Muscle layer of colon (tissue), 2 donors: ENCODE measurements at regions not wholly inside any gene's neighbourhood (a gene's known extent, or its start where the extent isn't known, plus 50 kb on each side); places are given as distances from the start of the nearest gene placed in this dataset.
"Not testable (repeated sequence)": the region's sequence is repeated elsewhere in the genome, so short reads cannot be mapped to it uniquely, and the experiment has no call there.

Experiments
- H3K27ac ChIP-seq: one replicate; pipeline ENCODE4 v1.7.0; 2013; ENCODE audit warnings: low read depth, mild to moderate bottlenecking, low read length, moderate library complexity
- H3K27me3 ChIP-seq, 2 donors: one replicate each; pipeline ENCODE4 v1.7.0; 2013; ENCODE audit warnings: low read length in 2 of 2, mild to moderate bottlenecking in 2 of 2; ENCODE audit not compliant: insufficient read depth in 2 of 2, control insufficient read depth in 1 of 2
- H3K36me3 ChIP-seq: one replicate; pipeline ENCODE4 v1.7.0; 2013; ENCODE audit warnings: mild to moderate bottlenecking, low read length; ENCODE audit not compliant: insufficient read depth
- H3K4me1 ChIP-seq: one replicate; pipeline ENCODE4 v1.7.0; 2013; ENCODE audit warnings: mild to moderate bottlenecking, low read length; ENCODE audit not compliant: insufficient read depth
- H3K4me3 ChIP-seq, 2 donors: one replicate each; pipeline ENCODE4 v1.7.0; 2013; ENCODE audit warnings: low read length in 2 of 2, low read depth in 1 of 2, mild to moderate bottlenecking in 1 of 2, moderate library complexity in 1 of 2
- H3K9ac ChIP-seq: one replicate; pipeline ENCODE4 v1.7.0; 2013; ENCODE audit warnings: low read length
- H3K9me3 ChIP-seq: one replicate; pipeline ENCODE4 v1.7.0; 2013; ENCODE audit warnings: mild to moderate bottlenecking, low read length
- donor health status: abdominal sarcoma.
- donor health status: Adenocarcinoma of cecum.

DNA sequence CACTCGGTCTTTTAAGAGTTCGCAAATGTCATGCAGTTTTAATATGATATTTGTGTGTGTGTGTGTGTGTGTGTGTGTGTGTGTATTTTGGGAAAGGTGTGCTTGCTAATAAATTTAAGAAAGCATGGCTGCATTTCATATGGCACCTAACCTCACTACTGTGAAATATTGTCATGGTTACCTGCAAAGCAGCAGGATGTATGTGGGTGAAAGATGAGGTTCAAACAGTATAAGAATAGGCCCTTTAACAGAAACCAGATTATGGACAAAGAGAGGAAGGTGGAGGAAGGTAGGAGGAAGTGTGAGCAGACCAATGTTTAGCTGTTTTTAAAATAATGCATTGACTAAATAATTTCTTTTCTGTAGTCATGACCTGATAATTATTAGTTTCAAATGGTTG lies 73.5 kb upstream of the CACNA2D1 start:
- no peak overlapping the region for H3K27ac ChIP-seq
- H3K27me3 ChIP-seq, result no peaks in the 10 kb centered on the region
- no peaks in the 10 kb centered on the region for H3K9me3 ChIP-seq
- H3K36me3 ChIP-seq, result no peaks in the 10 kb centered on the region
- no peak overlapping the region for H3K9ac ChIP-seq
- no peak overlapping the region for H3K4me3 ChIP-seq
- H3K4me1 ChIP-seq, result no peaks in the 10 kb centered on the region

DNA sequence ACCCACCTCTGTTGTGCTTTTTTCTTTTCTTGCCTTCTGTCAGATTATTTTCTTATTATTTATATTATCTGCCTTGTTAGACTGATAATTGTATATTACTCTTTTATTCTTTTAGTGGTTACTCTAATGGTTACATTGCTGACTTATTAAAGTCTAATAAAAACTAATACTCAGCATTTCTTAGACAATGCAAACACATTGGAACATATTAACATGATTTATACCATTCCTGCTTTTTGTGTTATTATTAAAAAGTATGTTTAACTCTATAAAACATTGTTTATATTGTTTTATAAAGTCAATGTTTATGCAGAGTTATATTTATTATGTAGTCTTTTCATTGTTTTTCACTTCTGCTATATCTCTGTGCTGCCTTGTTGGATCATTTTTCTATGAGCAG lies 68.0 kb upstream of the CACNA2D1 start:
- Histone ChIP-seq H3K36me3 (no peaks in the 10 kb centered on the region), H3K27ac (no peak overlapping the region), H3K9ac (no peak overlapping the region), H3K4me1 (no peaks in the 10 kb centered on the region), H3K9me3 (no peaks in the 10 kb centered on the region), H3K4me3 (no peak overlapping the region), H3K27me3 (no peaks in the 10 kb centered on the region)

DNA sequence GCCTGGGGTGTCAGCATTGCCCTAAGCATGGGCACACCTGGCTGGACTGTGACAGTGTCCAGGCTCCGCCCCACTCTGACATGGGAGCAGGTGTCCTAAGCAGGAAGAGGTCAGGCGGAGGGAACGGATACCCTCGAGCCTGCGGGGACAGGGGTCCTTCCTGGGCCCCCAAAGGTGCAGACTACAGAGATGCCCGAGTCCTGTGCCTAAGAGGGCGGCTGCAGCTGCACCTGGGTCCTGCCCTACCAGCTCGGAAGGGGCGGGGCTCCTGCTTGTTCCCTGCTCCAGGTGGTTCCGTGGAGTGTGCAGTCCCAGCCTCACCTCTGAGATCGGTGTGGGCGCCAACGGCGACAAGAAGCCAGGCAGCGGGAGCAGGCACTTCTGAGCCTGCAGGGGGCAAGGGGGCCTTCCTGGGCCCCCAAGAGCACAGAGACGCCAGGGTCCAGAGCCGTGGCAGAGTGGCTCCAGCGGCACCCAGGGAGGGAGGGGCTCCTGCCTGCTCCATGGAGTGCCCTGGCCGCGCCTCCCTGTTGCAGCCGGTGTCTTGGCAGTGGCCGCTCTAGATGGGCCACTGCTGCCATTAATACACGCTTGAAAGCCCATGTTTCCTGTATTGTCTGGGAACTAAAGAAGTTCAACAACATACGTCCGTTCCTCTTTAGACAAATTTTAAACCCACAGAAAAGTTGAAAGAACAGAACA lies 64.5 kb upstream of the CACNA2D1 start:
- Histone ChIP-seq H3K4me3 (no peak overlapping the region), H3K9ac (no peak overlapping the region), H3K27me3 (no peaks in the 10 kb centered on the region), H3K36me3 (no peaks in the 10 kb centered on the region), H3K9me3 (no peaks in the 10 kb centered on the region), H3K4me1 (no peaks in the 10 kb centered on the region), H3K27ac (no peak overlapping the region)

DNA sequence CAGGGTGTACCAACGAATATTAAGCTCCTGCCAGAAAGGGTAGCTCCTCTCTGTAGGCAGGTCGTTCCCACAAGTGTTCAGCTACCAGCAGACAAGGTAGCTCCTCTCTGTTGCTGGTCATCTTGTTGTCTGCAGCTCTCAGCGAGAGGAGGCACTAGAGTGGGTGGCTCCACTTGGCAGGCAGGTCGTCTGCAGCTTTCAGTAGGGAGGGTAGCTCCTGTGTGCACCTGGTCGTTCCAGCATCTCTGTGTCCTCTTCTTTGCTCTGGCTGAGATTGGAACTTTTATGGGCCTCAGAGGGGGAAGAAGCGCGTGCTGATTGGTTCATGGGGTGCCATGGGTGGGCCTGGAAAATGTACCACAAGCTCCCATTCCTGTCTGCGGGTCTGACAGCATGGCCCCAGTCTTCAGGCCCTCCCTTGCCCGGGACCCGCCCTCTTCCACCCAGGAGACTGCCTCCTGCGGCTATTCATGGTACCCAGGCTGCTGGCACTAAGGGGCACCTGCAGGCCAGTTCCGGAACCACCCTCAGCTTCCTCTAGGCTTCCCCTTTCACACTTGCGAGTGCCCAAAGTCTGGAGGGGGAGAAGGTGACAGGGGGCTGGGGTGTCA lies 63.9 kb upstream of the CACNA2D1 start:
- Histone ChIP-seq H3K4me1 (no peaks in the 10 kb centered on the region), H3K4me3 (no peak overlapping the region), H3K27ac (no peak overlapping the region), H3K9me3 (no peaks in the 10 kb centered on the region), H3K36me3 (no peaks in the 10 kb centered on the region), H3K9ac (no peak overlapping the region), H3K27me3 (no peaks in the 10 kb centered on the region)

DNA sequence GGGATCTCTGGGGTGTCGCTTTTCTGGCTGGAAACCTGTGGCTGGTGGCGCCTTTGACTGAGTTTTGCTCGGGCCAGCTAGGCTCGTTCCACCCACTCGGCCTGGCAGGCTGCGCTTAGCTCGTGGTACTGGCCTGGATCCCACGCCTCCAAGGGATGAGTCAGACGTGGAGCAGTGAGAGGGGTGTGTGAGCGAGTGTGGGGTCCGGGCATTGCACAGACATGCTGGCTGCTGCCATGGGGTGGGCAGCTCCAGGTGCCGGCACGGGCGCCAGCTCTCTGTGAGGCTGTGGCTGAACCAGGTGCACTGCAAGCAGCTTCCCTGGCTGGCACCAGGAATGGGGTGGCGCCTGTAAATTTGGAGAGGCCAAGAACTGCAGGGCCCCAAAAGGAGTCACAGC lies 63.1 kb upstream of the CACNA2D1 start:
- H3K27me3 ChIP-seq, result no peaks in the 10 kb centered on the region
- no peak overlapping the region for H3K9ac ChIP-seq
- no peaks in the 10 kb centered on the region for H3K9me3 ChIP-seq
- H3K4me3 ChIP-seq, result no peak overlapping the region
- H3K36me3 ChIP-seq, result no peaks in the 10 kb centered on the region
- no peak overlapping the region for H3K27ac ChIP-seq
- H3K4me1 ChIP-seq, result no peaks in the 10 kb centered on the region

DNA sequence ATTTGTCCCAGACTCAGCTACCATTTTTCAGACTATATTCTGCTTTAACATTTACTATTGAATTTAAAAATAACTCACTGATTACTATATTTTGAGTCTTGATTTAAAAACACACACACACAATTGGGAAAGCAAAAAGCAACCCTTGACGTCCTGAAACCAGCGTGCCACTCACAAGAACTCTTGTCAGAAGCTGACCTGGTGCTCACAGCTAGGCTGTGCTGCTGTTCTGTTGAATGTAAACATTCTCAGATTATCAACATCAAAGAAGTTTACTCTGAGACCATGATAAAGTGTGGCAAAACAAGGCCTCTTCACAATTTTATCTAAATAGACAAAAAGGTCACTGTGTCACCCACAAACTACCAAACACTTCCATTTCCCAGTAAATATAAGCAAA lies 62.6 kb upstream of the CACNA2D1 start:
- Histone ChIP-seq H3K4me1 (no peaks in the 10 kb centered on the region), H3K4me3 (no peak overlapping the region), H3K27ac (no peak overlapping the region), H3K36me3 (no peaks in the 10 kb centered on the region), H3K9ac (no peak overlapping the region), H3K27me3 (no peaks in the 10 kb centered on the region), H3K9me3 (no peaks in the 10 kb centered on the region)

DNA sequence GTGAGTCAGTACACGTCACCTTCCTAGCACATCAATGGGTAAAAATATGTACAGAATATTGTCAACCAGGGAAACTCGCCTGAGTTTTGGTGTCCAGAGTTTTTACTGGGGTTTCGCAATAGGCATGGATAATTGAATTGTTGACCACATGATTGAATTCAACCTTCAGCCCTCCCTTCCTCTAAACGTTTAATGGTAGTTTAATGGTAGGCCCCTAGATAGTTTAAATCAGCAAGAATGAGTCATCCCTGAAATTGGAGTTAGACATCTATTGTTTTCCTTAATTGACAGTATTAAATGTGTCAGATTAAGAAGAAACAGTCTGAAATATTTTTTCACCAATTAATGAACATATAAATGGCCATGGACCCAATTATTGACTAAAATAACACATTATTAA lies 57.8 kb upstream of the CACNA2D1 start:
- H3K36me3 ChIP-seq, result no peaks in the 10 kb centered on the region
- H3K27me3 ChIP-seq, result no peaks in the 10 kb centered on the region
- H3K4me3 ChIP-seq, result no peak overlapping the region
- H3K9me3 ChIP-seq, result no peaks in the 10 kb centered on the region
- H3K4me1 ChIP-seq, result no peaks in the 10 kb centered on the region
- H3K9ac ChIP-seq, result no peak overlapping the region
- H3K27ac ChIP-seq, result no peak overlapping the region

DNA sequence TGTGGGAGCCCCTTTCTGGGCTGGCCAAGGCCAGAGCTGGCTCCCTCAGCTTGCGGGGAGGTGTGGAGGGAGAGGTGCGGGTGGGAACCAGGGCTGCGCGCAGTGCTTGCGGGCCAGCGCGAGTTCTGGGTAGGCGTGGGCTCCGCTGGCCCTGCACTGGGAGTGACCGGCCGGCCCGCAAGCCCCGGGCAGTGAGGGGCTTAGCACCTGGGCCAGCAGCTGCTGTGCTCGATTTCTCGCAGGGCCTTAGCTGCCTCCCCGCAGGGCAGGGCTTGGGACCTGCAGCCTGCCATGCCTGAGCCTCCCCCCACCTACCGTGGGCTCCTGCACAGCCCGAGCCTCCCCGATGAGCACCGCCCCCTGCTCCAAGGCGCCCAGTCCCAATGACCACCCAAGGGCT lies 56.0 kb upstream of the CACNA2D1 start:
- H3K27ac ChIP-seq, H3K4me3 ChIP-seq, H3K9me3 ChIP-seq, H3K36me3 ChIP-seq, H3K4me1 ChIP-seq, H3K9ac ChIP-seq, H3K27me3 ChIP-seq: not testable (repeated sequence)

DNA sequence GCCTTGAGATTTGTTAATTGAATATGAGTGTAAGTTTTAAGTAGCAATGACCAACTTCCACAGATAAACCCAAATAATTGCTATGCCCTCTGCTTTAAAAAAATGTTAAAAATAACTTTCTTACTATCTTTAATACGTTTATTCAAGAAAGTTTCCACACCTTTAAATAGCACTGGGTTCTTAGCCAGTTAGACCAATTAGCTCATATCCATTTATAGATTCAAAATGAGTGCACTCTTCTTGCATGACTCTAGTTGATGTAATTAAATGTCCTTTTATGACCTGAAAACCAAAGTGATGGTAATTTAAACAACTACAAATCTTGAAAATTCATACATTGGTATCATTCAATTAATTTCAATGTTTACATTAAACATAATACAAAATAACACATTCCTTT lies 50.8 kb upstream of the CACNA2D1 start:
- Histone ChIP-seq H3K27ac (no peak overlapping the region), H3K27me3 (no peaks in the 10 kb centered on the region), H3K36me3 (no peaks in the 10 kb centered on the region), H3K4me3 (no peak overlapping the region), H3K9me3 (no peaks in the 10 kb centered on the region), H3K4me1 (no peaks in the 10 kb centered on the region), H3K9ac (no peak overlapping the region)
